ENCODE measurements at regions not wholly inside any gene's neighbourhood (a gene's known extent, or its start where the extent isn't known, plus 50 kb on each side); places are given as distances from the start of the nearest gene placed in this dataset.

DNA sequence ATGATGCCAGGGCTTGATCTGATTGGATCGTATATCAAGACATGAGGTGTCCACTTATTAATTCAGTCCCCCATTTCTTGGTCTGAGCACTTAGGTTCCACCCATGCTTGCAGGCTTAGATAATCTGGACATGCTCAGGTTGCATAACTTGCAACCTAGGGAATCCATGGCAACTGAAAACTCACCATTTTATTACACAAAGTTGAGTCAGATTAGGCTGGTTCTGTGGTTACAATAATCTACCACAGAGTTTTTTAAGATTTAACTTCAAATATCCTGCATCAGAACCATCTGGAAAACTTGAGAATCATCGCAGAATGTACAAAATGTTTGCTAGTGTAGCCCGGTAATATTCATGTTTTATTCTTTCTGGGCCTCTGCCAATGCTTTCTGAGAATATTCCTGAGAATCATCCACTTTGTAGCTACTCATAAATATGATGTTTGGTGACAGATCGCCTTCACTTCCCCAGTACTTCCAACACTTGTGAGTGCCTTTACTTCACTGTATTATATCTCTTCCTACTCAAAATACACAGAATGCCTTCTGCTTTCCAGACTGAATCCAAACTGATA lies 707.2 kb upstream of the ADAMTS5 start:
- DNase-seq (ENCODE audit: low read depth, low spot score) = no peak
- Histone ChIP-seq H2AFZ (ENCODE audit: low read depth, low read length) (no peak overlapping the region), H3K27ac (ENCODE audit: insufficient read depth, low read depth, low read length) (no peak overlapping the region), H3K4me3 (replicated peaks in 1 of 3; ENCODE audit: insufficient read depth in 1 of 3, low read depth in 1 of 3, low read length in 3 of 3) (no peak overlapping the region), H3K36me3 (ENCODE audit: control insufficient read depth in 2 of 2, extremely low read depth in 1 of 2, insufficient read depth in 2 of 2, low read length in 2 of 2) (no peaks in the 10 kb centered on the region), H3K9me1 (replicated peaks; ENCODE audit: control insufficient read depth, extremely low read depth, insufficient read depth, low read length) (no peaks in the 10 kb centered on the region), H3K9me3 (replicated peaks; ENCODE audit: control insufficient read depth, insufficient read depth, low read length) (no peaks in the 10 kb centered on the region), H4K20me1 (replicated peaks; ENCODE audit: control insufficient read depth, extremely low read depth, insufficient read depth, low read length) (no peaks in the 10 kb centered on the region), H3K27me3 (ENCODE audit: control insufficient read depth in 2 of 2, insufficient read depth in 2 of 2, low read length in 2 of 2) (no peaks in the 10 kb centered on the region), H3K4me2 (ENCODE audit: insufficient read depth, low read length) (no peak overlapping the region), H3K9ac (replicated peaks; ENCODE audit: extremely low read depth, insufficient read depth, low read length) (no peak overlapping the region), H3K79me2 (ENCODE audit: control insufficient read depth, insufficient read depth, low read length) (no peaks in the 10 kb centered on the region), H3K4me1 (ENCODE audit: control insufficient read depth, extremely low read depth, insufficient read depth, low read length) (no peaks in the 10 kb centered on the region)
- TF ChIP-seq EZH2 (IDR thresholded peaks at IDR 0.05; ENCODE audit: borderline replicate concordance, low read depth, low read length, severe bottlenecking) (no peak), POLR2A (IDR thresholded peaks at IDR 0.05; ENCODE audit: low read depth, low read length) (no peak), MYC (IDR thresholded peaks at IDR 0.05; ENCODE audit: low read depth, low read length) (no peak), FOS (IDR thresholded peaks at IDR 0.05; ENCODE audit: borderline replicate concordance, insufficient read depth, low read length) (no peak), POLR2AphosphoS5 (IDR thresholded peaks at IDR 0.05; ENCODE audit: insufficient read depth, low read depth, low read length) (no peak), JUN (IDR thresholded peaks at IDR 0.05; ENCODE audit: borderline replicate concordance, insufficient read depth, insufficient read length, low read depth) (no peak), GATA2 (IDR thresholded peaks at IDR 0.05; ENCODE audit: insufficient read depth, insufficient read length, low read depth, low read length) (no peak)
- TF ChIP-seq, protein P1, sequence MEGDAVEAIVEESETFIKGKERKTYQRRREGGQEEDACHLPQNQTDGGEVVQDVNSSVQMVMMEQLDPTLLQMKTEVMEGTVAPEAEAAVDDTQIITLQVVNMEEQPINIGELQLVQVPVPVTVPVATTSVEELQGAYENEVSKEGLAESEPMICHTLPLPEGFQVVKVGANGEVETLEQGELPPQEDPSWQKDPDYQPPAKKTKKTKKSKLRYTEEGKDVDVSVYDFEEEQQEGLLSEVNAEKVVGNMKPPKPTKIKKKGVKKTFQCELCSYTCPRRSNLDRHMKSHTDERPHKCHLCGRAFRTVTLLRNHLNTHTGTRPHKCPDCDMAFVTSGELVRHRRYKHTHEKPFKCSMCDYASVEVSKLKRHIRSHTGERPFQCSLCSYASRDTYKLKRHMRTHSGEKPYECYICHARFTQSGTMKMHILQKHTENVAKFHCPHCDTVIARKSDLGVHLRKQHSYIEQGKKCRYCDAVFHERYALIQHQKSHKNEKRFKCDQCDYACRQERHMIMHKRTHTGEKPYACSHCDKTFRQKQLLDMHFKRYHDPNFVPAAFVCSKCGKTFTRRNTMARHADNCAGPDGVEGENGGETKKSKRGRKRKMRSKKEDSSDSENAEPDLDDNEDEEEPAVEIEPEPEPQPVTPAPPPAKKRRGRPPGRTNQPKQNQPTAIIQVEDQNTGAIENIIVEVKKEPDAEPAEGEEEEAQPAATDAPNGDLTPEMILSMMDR (IDR thresholded peaks at IDR 0.05; ENCODE audit: extremely low read depth in 1 of 2, insufficient read depth in 1 of 2, low read depth in 1 of 2, low read length in 2 of 2) = no peak
- TF ChIP-seq, protein P2, sequence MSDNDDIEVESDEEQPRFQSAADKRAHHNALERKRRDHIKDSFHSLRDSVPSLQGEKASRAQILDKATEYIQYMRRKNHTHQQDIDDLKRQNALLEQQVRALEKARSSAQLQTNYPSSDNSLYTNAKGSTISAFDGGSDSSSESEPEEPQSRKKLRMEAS (IDR thresholded peaks at IDR 0.05; ENCODE audit: insufficient read depth, insufficient read length) = no peak
- dilution Hi-C loops (cut with MboI; ENCODE audit: extremely low pct_ligation_motif_present, low sequenced_read_pairs) = no loop called here
- CTCF ChIA-PET = interaction anchor here (1.8 to 2.2 kb wide), 3 partner anchors 25 to 109 kb away, joined by 5 to 7 read pairs (median 6); no protein-coding TSS in a partner anchor
- FAIRE-seq = no peak
- POLR2A ChIA-PET = no interaction called here
- intact Hi-C loops (cut with micrococcal nuclease) = no loop called here
- BruUV-seq (replicated peaks) = no TSS peak
